Adipocyte (in vitro differentiated cells): ENCODE measurements at regions not wholly inside any gene's neighbourhood (a gene's known extent, or its start where the extent isn't known, plus 50 kb on each side); places are given as distances from the start of the nearest gene placed in this dataset.

Source experiments
- DNase-seq: peaks from one replicate; pipeline ENCODE4 v3.0.0-alpha.2; 2015; ENCODE audit warnings: low read depth
- H3K27me3 ChIP-seq: replicated peaks from 2 replicates; pipeline ENCODE4 v1.7.0; 2013; ENCODE audit warnings: mild to moderate bottlenecking, low read length, moderate library complexity; ENCODE audit not compliant: control insufficient read depth, insufficient read depth
- H3K36me3 ChIP-seq: 2 replicates; pipeline ENCODE4 v1.7.0; 2013; ENCODE audit warnings: low read length, mild to moderate bottlenecking, moderate library complexity; ENCODE audit not compliant: control insufficient read depth, insufficient read depth, severe bottlenecking
- H3K4me1 ChIP-seq: 2 replicates; pipeline ENCODE4 v1.7.0; 2013; ENCODE audit warnings: mild to moderate bottlenecking, low read length, moderate library complexity; ENCODE audit not compliant: control insufficient read depth, insufficient read depth
- H3K4me3 ChIP-seq: 2 replicates; pipeline ENCODE4 v1.7.0; 2013; ENCODE audit warnings: mild to moderate bottlenecking, low read length, moderate library complexity
- H3K9ac ChIP-seq: 2 replicates; pipeline ENCODE4 v1.7.0; 2013; ENCODE audit warnings: mild to moderate bottlenecking, low read length, moderate library complexity
- H3K9me3 ChIP-seq: 2 replicates; pipeline ENCODE4 v1.7.0; 2013; ENCODE audit warnings: mild to moderate bottlenecking, low read length, moderate library complexity; ENCODE audit not compliant: control insufficient read depth

GRCh38 chr2:120596191-120596811, 139.4 kb upstream of the GLI2 start:
- DNase-seq = no peak
- H3K4me1 ChIP-seq = peaks cover 31% of the 10 kb centered on the region
- H3K9ac ChIP-seq = peak overlapping the region; percentile 54
- no peaks in the 10 kb centered on the region for H3K36me3 ChIP-seq
- H3K4me3 ChIP-seq = peak overlapping the region; percentile 20
- H3K9me3 ChIP-seq = no peaks in the 10 kb centered on the region
- H3K27me3 ChIP-seq = no peaks in the 10 kb centered on the region

- peak; percentile 91 for DNase-seq
- Histone ChIP-seq H3K9ac (peak overlapping the region; percentile 54), H3K4me3 (peak overlapping the region; percentile 20), H3K9me3 (no peaks in the 10 kb centered on the region), H3K36me3 (no peaks in the 10 kb centered on the region), H3K4me1 (peaks cover 31% of the 10 kb centered on the region), H3K27me3 (no peaks in the 10 kb centered on the region)
Measured at GRCh38 chr2:120596990-120597594, 138.6 kb upstream of the GLI2 start.

GRCh38 chr2:120597595-120598193, 138.0 kb upstream of the GLI2 start:
- H3K27me3 ChIP-seq = no peaks in the 10 kb centered on the region
- H3K4me3 ChIP-seq = no peak overlapping the region
- no peaks in the 10 kb centered on the region for H3K36me3 ChIP-seq
- H3K9ac ChIP-seq = peak overlapping the region; percentile 52
- no peaks in the 10 kb centered on the region for H3K9me3 ChIP-seq
- H3K4me1 ChIP-seq = peaks cover 31% of the 10 kb centered on the region
- peak; percentile 27 for DNase-seq

- DNase-seq = no peak
- Histone ChIP-seq H3K4me3 (no peak overlapping the region), H3K27me3 (no peaks in the 10 kb centered on the region), H3K9me3 (no peaks in the 10 kb centered on the region), H3K4me1 (peaks cover 33% of the 10 kb centered on the region), H3K9ac (no peak overlapping the region), H3K36me3 (no peaks in the 10 kb centered on the region)
Measured at GRCh38 chr2:120598416-120598815, 137.3 kb upstream of the GLI2 start.

GRCh38 chr2:120599072-120599471, 136.6 kb upstream of the GLI2 start:
- H3K27me3 ChIP-seq = no peaks in the 10 kb centered on the region
- no peaks in the 10 kb centered on the region for H3K36me3 ChIP-seq
- no peak for DNase-seq
- no peaks in the 10 kb centered on the region for H3K9me3 ChIP-seq
- no peak overlapping the region for H3K4me3 ChIP-seq
- peaks cover 38% of the 10 kb centered on the region for H3K4me1 ChIP-seq
- H3K9ac ChIP-seq = no peak overlapping the region

- Histone ChIP-seq H3K4me3 (no peak overlapping the region), H3K9me3 (no peaks in the 10 kb centered on the region), H3K9ac (no peak overlapping the region), H3K27me3 (no peaks in the 10 kb centered on the region), H3K36me3 (no peaks in the 10 kb centered on the region), H3K4me1 (peaks cover 38% of the 10 kb centered on the region)
- no peak for DNase-seq
Measured at GRCh38 chr2:120599656-120600055, 136.0 kb upstream of the GLI2 start.

- Histone ChIP-seq H3K27me3 (no peaks in the 10 kb centered on the region), H3K9ac (no peak overlapping the region), H3K9me3 (no peaks in the 10 kb centered on the region), H3K4me3 (no peak overlapping the region), H3K36me3 (no peaks in the 10 kb centered on the region), H3K4me1 (peaks cover 36% of the 10 kb centered on the region)
- DNase-seq = no peak
Measured at GRCh38 chr2:120600335-120600734, 135.3 kb upstream of the GLI2 start.

GRCh38 chr2:120600786-120601185, 134.9 kb upstream of the GLI2 start:
- DNase-seq = no peak
- no peaks in the 10 kb centered on the region for H3K36me3 ChIP-seq
- no peaks in the 10 kb centered on the region for H3K9me3 ChIP-seq
- H3K4me3 ChIP-seq = no peak overlapping the region
- no peak overlapping the region for H3K9ac ChIP-seq
- H3K27me3 ChIP-seq = no peaks in the 10 kb centered on the region
- H3K4me1 ChIP-seq = peaks cover 32% of the 10 kb centered on the region

- Histone ChIP-seq H3K9ac (no peak overlapping the region), H3K4me1 (peaks cover 24% of the 10 kb centered on the region), H3K9me3 (no peaks in the 10 kb centered on the region), H3K36me3 (no peaks in the 10 kb centered on the region), H3K4me3 (no peak overlapping the region), H3K27me3 (no peaks in the 10 kb centered on the region)
- no peak for DNase-seq
Measured at GRCh38 chr2:120601566-120601965, 134.1 kb upstream of the GLI2 start.

- Histone ChIP-seq H3K4me1 (peaks cover 19% of the 10 kb centered on the region), H3K36me3 (no peaks in the 10 kb centered on the region)
- DNase-seq = peak; percentile 45
Measured at GRCh38 chr2:120602251-120602650, 133.4 kb upstream of the GLI2 start.

GRCh38 chr2:120604767-120605166, 130.9 kb upstream of the GLI2 start:
- peaks cover 7% of the 10 kb centered on the region for H3K4me1 ChIP-seq
- no peak overlapping the region for H3K9ac ChIP-seq
- no peak for DNase-seq
- H3K4me3 ChIP-seq = no peak overlapping the region
- H3K27me3 ChIP-seq = peaks cover 7% of the 10 kb centered on the region
- H3K36me3 ChIP-seq = no peaks in the 10 kb centered on the region
- no peaks in the 10 kb centered on the region for H3K9me3 ChIP-seq

More at GRCh38 chr2:120602251-120602650, 133.4 kb upstream of the GLI2 start:
- no peaks in the 10 kb centered on the region for H3K27me3 ChIP-seq
- no peaks in the 10 kb centered on the region for H3K9me3 ChIP-seq
- no peak overlapping the region for H3K4me3 ChIP-seq
- H3K9ac ChIP-seq = no peak overlapping the region
